Loucy (cell line): ENCODE measurements at regions not wholly inside any gene's neighbourhood (a gene's known extent, or its start where the extent isn't known, plus 50 kb on each side); places are given as distances from the start of the nearest gene placed in this dataset.

ENCODE experiments used
- H2AFZ ChIP-seq: fragments of 200-600 bp; sonication (generic); 2 replicates; pipeline ENCODE4 v1.6.0; 2016; ENCODE audit warnings: antibody characterized with exemption, mild to moderate bottlenecking, low read length, moderate library complexity
- H3F3A ChIP-seq: fragments of 200-600 bp; 2 replicates; pipeline ENCODE4 v1.6.0; 2016; ENCODE audit warnings: antibody characterized with exemption, low read depth, mild to moderate bottlenecking
- H3K27me3 ChIP-seq: fragments of 200-600 bp; sonication (generic); 2 replicates; pipeline ENCODE4 v1.6.1; 2014; ENCODE audit warnings: low read length, mild to moderate bottlenecking; ENCODE audit not compliant: insufficient read depth, poor library complexity, severe bottlenecking
- H3K36me3 ChIP-seq: fragments of 200-600 bp; sonication (generic); 2 replicates; pipeline ENCODE4 v1.6.1; 2016; ENCODE audit warnings: low read length; ENCODE audit not compliant: insufficient read depth
- H3K4me1 ChIP-seq: fragments of 200-600 bp; sonication (generic); 2 replicates; pipeline ENCODE4 v1.5.1; 2014; ENCODE audit warnings: low read length, mild to moderate bottlenecking; ENCODE audit not compliant: insufficient read depth, poor library complexity, severe bottlenecking
- H3K4me2 ChIP-seq: fragments of 200-600 bp; sonication (generic); 2 replicates; pipeline ENCODE4 v1.6.0; 2014; ENCODE audit warnings: antibody characterized with exemption, low read length, low read depth, mild to moderate bottlenecking; ENCODE audit not compliant: poor library complexity, severe bottlenecking
- H3K4me3 ChIP-seq: fragments of 200-600 bp; sonication (generic); 2 replicates; pipeline ENCODE4 v1.5.1; 2014; ENCODE audit warnings: low read length, mild to moderate bottlenecking, mixed read lengths; ENCODE audit not compliant: poor library complexity, severe bottlenecking
- H3K79me2 ChIP-seq: fragments of 200-600 bp; sonication (generic); 2 replicates; pipeline ENCODE4 v1.6.1; 2014; ENCODE audit warnings: low read length; ENCODE audit not compliant: insufficient read depth
- H3K9ac ChIP-seq: fragments of 200-600 bp; sonication (generic); 2 replicates; pipeline ENCODE4 v1.6.0; 2014; ENCODE audit warnings: mild to moderate bottlenecking, low read depth, low read length, moderate library complexity; ENCODE audit not compliant: poor library complexity, severe bottlenecking
- H3K9me2 ChIP-seq: fragments of 200-600 bp; sonication (generic); replicated peaks from 2 replicates; pipeline ENCODE4 v1.6.1; 2016; ENCODE audit warnings: low read depth, low read length, mixed read lengths
- H3K9me3 ChIP-seq: fragments of 200-600 bp; sonication (generic); 2 replicates; pipeline ENCODE4 v1.6.1; 2014; ENCODE audit warnings: mild to moderate bottlenecking, antibody characterized with exemption, low read length, low read depth; ENCODE audit not compliant: insufficient read depth
- H4K20me1 ChIP-seq: fragments of 200-600 bp; sonication (generic); 2 replicates; pipeline ENCODE4 v1.6.0; 2014; ENCODE audit warnings: antibody characterized with exemption, low read length, mild to moderate bottlenecking; ENCODE audit not compliant: insufficient read depth, poor library complexity, severe bottlenecking
- CTCF ChIP-seq: fragments of 200-600 bp; sonication (generic); conservative IDR thresholded peaks from 2 replicates; pipeline ENCODE4 v1.5.1; 2014; ENCODE audit warnings: mild to moderate bottlenecking, antibody characterized with exemption, low read length
- EZH2phosphoT487 ChIP-seq: fragments of 200-600 bp; IDR thresholded peaks from 2 replicates; pipeline ENCODE4 v1.6.1; 2018; ENCODE audit warnings: antibody characterized with exemption, mild to moderate bottlenecking, moderate library complexity, borderline replicate concordance

- Histone ChIP-seq H3F3A (no peaks in the 10 kb centered on the region), H3K4me3 (no peak overlapping the region), H4K20me1 (no peaks in the 10 kb centered on the region), H3K9ac (no peak overlapping the region), H3K36me3 (no peaks in the 10 kb centered on the region), H3K79me2 (no peaks in the 10 kb centered on the region), H3K9me2 (no peaks in the 10 kb centered on the region), H2AFZ (no peak overlapping the region), H3K4me1 (no peaks in the 10 kb centered on the region), H3K9me3 (no peaks in the 10 kb centered on the region), H3K4me2 (no peak overlapping the region), H3K27me3 (no peaks in the 10 kb centered on the region)
- TF ChIP-seq EZH2phosphoT487 (no peak), CTCF (no peak)
Measured at GRCh38 chr5:68915079-68915478, 178.7 kb upstream of the SLC30A5 start.

GRCh38 chr5:68918306-68918705, 175.5 kb upstream of the SLC30A5 start:
- Histone ChIP-seq H2AFZ (no peak overlapping the region), H3K79me2 (no peaks in the 10 kb centered on the region), H3K36me3 (no peaks in the 10 kb centered on the region), H3K4me1 (no peaks in the 10 kb centered on the region), H4K20me1 (no peaks in the 10 kb centered on the region), H3K9me3 (no peaks in the 10 kb centered on the region), H3K4me3 (no peak overlapping the region), H3K9ac (no peak overlapping the region), H3K27me3 (no peaks in the 10 kb centered on the region), H3F3A (no peaks in the 10 kb centered on the region), H3K9me2 (no peaks in the 10 kb centered on the region), H3K4me2 (no peak overlapping the region)
- TF ChIP-seq EZH2phosphoT487 (no peak), CTCF (no peak)

- no peak overlapping the region for H3K4me3 ChIP-seq
- no peak overlapping the region for H3K4me2 ChIP-seq
- H3K27me3 ChIP-seq, result no peaks in the 10 kb centered on the region
- H3K9ac ChIP-seq, result no peak overlapping the region
- H4K20me1 ChIP-seq, result no peaks in the 10 kb centered on the region
- no peak overlapping the region for H2AFZ ChIP-seq
- no peaks in the 10 kb centered on the region for H3K9me3 ChIP-seq
- H3K9me2 ChIP-seq, result no peaks in the 10 kb centered on the region
- H3F3A ChIP-seq, result no peaks in the 10 kb centered on the region
- no peak for TF ChIP-seq EZH2phosphoT487
- no peaks in the 10 kb centered on the region for H3K36me3 ChIP-seq
- H3K4me1 ChIP-seq, result no peaks in the 10 kb centered on the region
- H3K79me2 ChIP-seq, result no peaks in the 10 kb centered on the region
Measured at GRCh38 chr5:68919988-68920490, 173.8 kb upstream of the SLC30A5 start.

GRCh38 chr5:68920888-68921287, 172.9 kb upstream of the SLC30A5 start:
- Histone ChIP-seq H2AFZ (no peak overlapping the region), H3K4me3 (no peak overlapping the region), H3K9me2 (no peaks in the 10 kb centered on the region), H3K9me3 (no peaks in the 10 kb centered on the region), H3K27me3 (no peaks in the 10 kb centered on the region), H4K20me1 (no peaks in the 10 kb centered on the region), H3K4me1 (no peaks in the 10 kb centered on the region), H3F3A (no peaks in the 10 kb centered on the region), H3K4me2 (no peak overlapping the region), H3K79me2 (no peaks in the 10 kb centered on the region), H3K9ac (no peak overlapping the region), H3K36me3 (no peaks in the 10 kb centered on the region)
- TF ChIP-seq EZH2phosphoT487 (no peak), CTCF (no peak)
